ENCODE measurements at regions not wholly inside any gene's neighbourhood (a gene's known extent, or its start where the extent isn't known, plus 50 kb on each side); places are given as distances from the start of the nearest gene placed in this dataset.
"Not testable (repeated sequence)": the region's sequence is repeated elsewhere in the genome, so short reads cannot be mapped to it uniquely, and the experiment has no call there.

GRCh38 chr11:121379145-121379810 lies 72.8 kb upstream of the SORL1 start:
- TF ChIP-seq TGIF2 (CRISPR knock-in tag; IDR thresholded peaks at IDR 0.05); ZNF79 (CRISPR knock-in tag; IDR thresholded peaks at IDR 0.05; ENCODE audit: low read depth); NR2C2 (CRISPR knock-in tag; IDR thresholded peaks at IDR 0.05); NR2C2 (tag; IDR thresholded peaks at IDR 0.05); EP400 (IDR thresholded peaks at IDR 0.05); ZNF785 (CRISPR knock-in tag; IDR thresholded peaks at IDR 0.05); ZBTB26 (CRISPR knock-in tag; IDR thresholded peaks at IDR 0.05); ZNF583 (CRISPR knock-in tag; IDR thresholded peaks at IDR 0.05); SMARCA5 (IDR thresholded peaks at IDR 0.05); POLR2A (conservative IDR thresholded peaks at IDR 0.05); TBP (optimal IDR thresholded peaks at IDR 0.05; ENCODE audit: low read depth, low read length); ZC3H11A (IDR thresholded peaks at IDR 0.05; ENCODE audit: low read depth, low read length): not testable (repeated sequence)
- TF ChIP-seq CTCF (IDR thresholded peaks at IDR 0.05 in 2 of 3, conservative IDR thresholded peaks at IDR 0.05 in 1 of 3; ENCODE audit: insufficient read depth in 2 of 3, low read depth in 1 of 3, low read length in 3 of 3), result 0 out of 6 replicates have a peak, but pooled peaks have one; percentile 14 to 24 (median 18)

Measured in K562 (cell line).